ENCODE measurements at regions not wholly inside any gene's neighbourhood (a gene's known extent, or its start where the extent isn't known, plus 50 kb on each side); places are given as distances from the start of the nearest gene placed in this dataset.
"Not testable (repeated sequence)": the region's sequence is repeated elsewhere in the genome, so short reads cannot be mapped to it uniquely, and the experiment has no call there.

GRCh38 chr2:183996825-183997793 lies 601.2 kb upstream of the ZNF804A start:
- DNase-seq (ENCODE audit: low spot score): peak; percentile 5

GRCh38 chr2:183998041-183998796 lies 600.1 kb upstream of the ZNF804A start:
- DNase-seq (ENCODE audit: low spot score): no peak

- DNase-seq (ENCODE audit: low spot score): no peak
Measured at GRCh38 chr2:183998797-183999190, 599.5 kb upstream of the ZNF804A start.

GRCh38 chr2:184004289-184004947 lies 593.9 kb upstream of the ZNF804A start:
- DNase-seq (ENCODE audit: low spot score): peak; percentile 14

GRCh38 chr2:184004948-184005672 lies 593.2 kb upstream of the ZNF804A start:
- DNase-seq (ENCODE audit: low spot score): peak; percentile 1

GRCh38 chr2:184006998-184007397 lies 591.3 kb upstream of the ZNF804A start:
- no peak for DNase-seq (ENCODE audit: low spot score)

- DNase-seq (ENCODE audit: low spot score): no peak
Measured at GRCh38 chr2:184026961-184027360, 571.4 kb upstream of the ZNF804A start.

GRCh38 chr2:184030245-184030644 lies 568.1 kb upstream of the ZNF804A start:
- peak; percentile 9 for DNase-seq (ENCODE audit: low spot score)

- DNase-seq (ENCODE audit: low spot score): peak; percentile 33
Measured at GRCh38 chr2:184030989-184031388, 567.3 kb upstream of the ZNF804A start.

GRCh38 chr2:184031402-184032147 lies 566.8 kb upstream of the ZNF804A start:
- DNase-seq (ENCODE audit: low spot score): peak; percentile 50

GRCh38 chr2:184032983-184033382 lies 565.3 kb upstream of the ZNF804A start:
- peak; percentile 31 for DNase-seq (ENCODE audit: low spot score)

- DNase-seq (ENCODE audit: low spot score): no peak
Measured at GRCh38 chr2:184037273-184037672, 561.1 kb upstream of the ZNF804A start.

- DNase-seq (ENCODE audit: low spot score): no peak
Measured at GRCh38 chr2:184039493-184039892, 558.8 kb upstream of the ZNF804A start.

GRCh38 chr2:184040230-184040629 lies 558.1 kb upstream of the ZNF804A start:
- DNase-seq (ENCODE audit: low spot score): peak; percentile 24

- DNase-seq (ENCODE audit: low spot score): peak; percentile 32
Measured at GRCh38 chr2:184041077-184041476, 557.3 kb upstream of the ZNF804A start.

- DNase-seq (ENCODE audit: low spot score): no peak
Measured at GRCh38 chr2:184041777-184042176, 556.6 kb upstream of the ZNF804A start.

GRCh38 chr2:184047536-184047935 lies 550.8 kb upstream of the ZNF804A start:
- DNase-seq (ENCODE audit: low spot score): peak; percentile 59

GRCh38 chr2:184049566-184049965 lies 548.8 kb upstream of the ZNF804A start:
- DNase-seq (ENCODE audit: low spot score): no peak

- DNase-seq (ENCODE audit: low spot score): no peak
Measured at GRCh38 chr2:184053326-184053725, 545.0 kb upstream of the ZNF804A start.

GRCh38 chr2:184054419-184054818 lies 543.9 kb upstream of the ZNF804A start:
- not testable (repeated sequence) for DNase-seq (ENCODE audit: low spot score)

- DNase-seq (ENCODE audit: low spot score): no peak
Measured at GRCh38 chr2:184057910-184058309, 540.4 kb upstream of the ZNF804A start.

Data from umbilical cord (tissue), 1 donor.